H9 (cell line): ENCODE measurements at regions not wholly inside any gene's neighbourhood (a gene's known extent, or its start where the extent isn't known, plus 50 kb on each side); places are given as distances from the start of the nearest gene placed in this dataset.

Experiments
- DNase-seq: peaks from one replicate; pipeline ENCODE4 v3.0.0-alpha.2; 2017
- H2AFZ ChIP-seq: one replicate; pipeline ENCODE4 v1.6.1; 2013; ENCODE audit warnings: mild to moderate bottlenecking, low read length, control low read depth, moderate library complexity
- H2AK5ac ChIP-seq: 2 replicates; pipeline ENCODE4 v1.6.1; 2013; ENCODE audit warnings: low read length, control low read depth, mixed read lengths; ENCODE audit not compliant: insufficient read length
- H2BK120ac ChIP-seq: one replicate; pipeline ENCODE4 v1.6.1; 2013; ENCODE audit warnings: low read depth, mild to moderate bottlenecking, low read length, control low read depth, inconsistent platforms; ENCODE audit not compliant: poor library complexity, severe bottlenecking
- H2BK12ac ChIP-seq: 2 replicates; pipeline ENCODE4 v1.6.1; 2013; ENCODE audit warnings: low read length, control low read depth, mixed read lengths, low read depth; ENCODE audit not compliant: insufficient read length
- H2BK15ac ChIP-seq: 2 replicates; pipeline ENCODE4 v1.6.1; 2013; ENCODE audit warnings: low read depth, low read length, control low read depth
- H2BK20ac ChIP-seq: one replicate; pipeline ENCODE4 v1.6.1; 2013; ENCODE audit warnings: low read depth, mild to moderate bottlenecking, low read length, control low read depth, inconsistent platforms; ENCODE audit not compliant: poor library complexity, severe bottlenecking
- H2BK5ac ChIP-seq: 2 replicates; pipeline ENCODE4 v1.6.1; 2013; ENCODE audit warnings: low read length, control low read depth, mixed read lengths; ENCODE audit not compliant: insufficient read length
- H3K14ac ChIP-seq: 2 replicates; pipeline ENCODE4 v1.6.1; 2013; ENCODE audit warnings: low read length, control low read depth; ENCODE audit not compliant: insufficient read depth
- H3K18ac ChIP-seq: 2 replicates; pipeline ENCODE4 v1.6.1; 2013; ENCODE audit warnings: low read depth, mild to moderate bottlenecking, mixed read lengths, low read length, control low read depth; ENCODE audit not compliant: insufficient read length
- H3K23ac ChIP-seq: 2 replicates; pipeline ENCODE4 v1.6.1; 2013; ENCODE audit warnings: low read length, control low read depth, mixed read lengths, low read depth; ENCODE audit not compliant: insufficient read length
- H3K23me2 ChIP-seq: 2 replicates; pipeline ENCODE4 v1.6.1; 2013; ENCODE audit warnings: low read depth, mild to moderate bottlenecking, mixed read lengths, low read length, control low read depth; ENCODE audit not compliant: insufficient read length, poor library complexity, severe bottlenecking
- H3K27ac ChIP-seq: 2 replicates; pipeline ENCODE4 v1.5.1; 2013; ENCODE audit warnings: low read length, control low read depth, mixed read lengths, low read depth; ENCODE audit not compliant: insufficient read length
- H3K27me3 ChIP-seq: 2 replicates; pipeline ENCODE4 v1.6.1; 2013; ENCODE audit warnings: low read length, control low read depth, inconsistent platforms; ENCODE audit not compliant: insufficient read depth
- H3K4ac ChIP-seq: 2 replicates; pipeline ENCODE4 v1.6.1; 2013; ENCODE audit warnings: low read depth, mild to moderate bottlenecking, control low read depth, inconsistent platforms, low read length, moderate library complexity
- H3K4me1 ChIP-seq: 2 replicates; pipeline ENCODE4 v1.6.1; 2013; ENCODE audit warnings: low read length, control low read depth, inconsistent platforms; ENCODE audit not compliant: insufficient read depth
- H3K4me2 ChIP-seq: 2 replicates; pipeline ENCODE4 v1.6.1; 2013; ENCODE audit warnings: low read length, control low read depth, mixed read lengths; ENCODE audit not compliant: insufficient read length, insufficient read depth
- H3K56ac ChIP-seq: 2 replicates; pipeline ENCODE4 v1.6.1; 2013; ENCODE audit warnings: low read depth, mild to moderate bottlenecking, mixed read lengths, low read length, control low read depth; ENCODE audit not compliant: insufficient read length
- H3K79me1 ChIP-seq: 2 replicates; pipeline ENCODE4 v1.6.1; 2013; ENCODE audit warnings: low read depth, mild to moderate bottlenecking, moderate library complexity, low read length, control low read depth, inconsistent platforms; ENCODE audit not compliant: insufficient read depth, poor library complexity, severe bottlenecking
- H3K79me2 ChIP-seq: 2 replicates; pipeline ENCODE4 v1.6.1; 2013; ENCODE audit warnings: low read length, control low read depth, inconsistent platforms; ENCODE audit not compliant: insufficient read depth
- H3K9ac ChIP-seq: 2 replicates; pipeline ENCODE4 v1.6.1; 2013; ENCODE audit warnings: low read length, control low read depth, mixed read lengths; ENCODE audit not compliant: insufficient read length; ENCODE audit errors: extremely low read depth
- H3K9me3 ChIP-seq: one replicate; pipeline ENCODE4 v1.6.1; 2013; ENCODE audit warnings: low read depth, low read length, inconsistent platforms; ENCODE audit not compliant: control insufficient read depth
- H3T11ph ChIP-seq: one replicate; pipeline ENCODE4 v1.6.1; 2013; ENCODE audit warnings: mild to moderate bottlenecking, low read length, control low read depth, inconsistent platforms
- H4K20me1 ChIP-seq: one replicate; pipeline ENCODE4 v1.6.1; 2013; ENCODE audit not compliant: control insufficient read depth, insufficient read length, insufficient read depth
- H4K5ac ChIP-seq: 2 replicates; pipeline ENCODE4 v1.6.1; 2013; ENCODE audit warnings: low read depth, mild to moderate bottlenecking, mixed read lengths, low read length, control low read depth; ENCODE audit not compliant: insufficient read length
- H4K8ac ChIP-seq: replicated peaks from 2 replicates; pipeline ENCODE4 v1.6.1; 2013; ENCODE audit warnings: low read length, control low read depth, mixed read lengths, low read depth; ENCODE audit not compliant: insufficient read length
- H4K91ac ChIP-seq: 2 replicates; pipeline ENCODE4 v1.6.1; 2013; ENCODE audit warnings: low read depth, mild to moderate bottlenecking, moderate library complexity, mixed read lengths, low read length, control low read depth; ENCODE audit not compliant: insufficient read length
- H3K27ac Mint-ChIP-seq, 3 experiments: 2 replicates in 2 of 3; 3 replicates in 1 of 3; pipeline ENCODE4 v1.8.0; 2020 to 2021; ENCODE audit warnings: mixed read lengths in 3 of 3, mild to moderate bottlenecking in 1 of 3, moderate library complexity in 1 of 3
- H3K27me3 Mint-ChIP-seq: 2 replicates; pipeline ENCODE4 v1.8.0; 2021; ENCODE audit warnings: low read depth, mild to moderate bottlenecking, moderate library complexity, mixed read lengths
- H3K36me3 Mint-ChIP-seq, 3 experiments: 2 replicates in 2 of 3; 3 replicates in 1 of 3; pipeline ENCODE4 v1.8.0; 2020 to 2021; ENCODE audit warnings: low read depth in 3 of 3, mixed read lengths in 3 of 3; ENCODE audit not compliant: insufficient read depth in 1 of 3
- H3K4me1 Mint-ChIP-seq, 2 experiments: 2 replicates each; pipeline ENCODE4 v1.8.0; 2020; ENCODE audit warnings: mixed read lengths in 2 of 2
- H3K4me3 Mint-ChIP-seq, 2 experiments: 2 replicates in 1 of 2; 3 replicates in 1 of 2; pipeline ENCODE4 v1.8.0; 2020 to 2021; ENCODE audit warnings: mild to moderate bottlenecking in 2 of 2, mixed read lengths in 2 of 2, moderate library complexity in 1 of 2
- H3K9me3 Mint-ChIP-seq, 2 experiments: 2 replicates in 1 of 2; 3 replicates in 1 of 2; pipeline ENCODE4 v1.8.0; 2020; ENCODE audit warnings: mild to moderate bottlenecking in 2 of 2, mixed read lengths in 2 of 2, moderate library complexity in 1 of 2
- CTCF ChIP-seq: fragments of 200-600 bp; sonication (generic); conservative IDR thresholded peaks from 3 replicates; pipeline ENCODE4 v1.8.0; 2021; ENCODE audit warnings: antibody characterized with exemption, mild to moderate bottlenecking
- WGBS: extraction: QIAGEN DNeasy Blood & Tissue Kit; methylation state at CpG from one replicate; pipeline ENCODE4 v1.1.7; 2013; ENCODE audit warnings: missing lambda C conversion rate, low lambda C conversion rate, mixed read lengths; ENCODE audit not compliant: insufficient read length; ENCODE audit errors: extremely low coverage; 5-methylcytosine and 5-hydroxymethylcytosine counted together

GRCh38 chr17:70956726-70957125 lies 787.4 kb downstream of the KCNJ2 start:
- H4K20me1 ChIP-seq: no peaks in the 10 kb centered on the region
- H3K4me2 ChIP-seq: no peak overlapping the region
- Mint-ChIP-seq H3K4me1 (no peaks in the 10 kb centered on the region), H3K27me3 (no peaks in the 10 kb centered on the region), H3K9me3 (peaks cover 9 to 15% of the 10 kb centered on the region in 2 experiments), H3K4me3 (no peak overlapping the region), H3K27ac (no peak overlapping the region), H3K36me3 (peaks cover 0 to 8% (median 6%) of the 10 kb centered on the region in 3 experiments; a peak in 2 of 7 replicates)
- no peak overlapping the region for H3T11ph ChIP-seq
- no peak overlapping the region for H3K56ac ChIP-seq
- H3K79me1 ChIP-seq: no peaks in the 10 kb centered on the region
- no peaks in the 10 kb centered on the region for H3K23me2 ChIP-seq
- H2AK5ac ChIP-seq: no peak overlapping the region
- H4K91ac ChIP-seq: no peak overlapping the region
- H2BK15ac ChIP-seq: no peak overlapping the region
- H3K18ac ChIP-seq: no peak overlapping the region
- WGBS: no CpG with 5 or more reads among the region's 5 CpGs
- H3K4me1 ChIP-seq: no peaks in the 10 kb centered on the region
- no peak overlapping the region for H3K9ac ChIP-seq
- H3K23ac ChIP-seq: no peak overlapping the region
- no peak for TF ChIP-seq CTCF
- H3K9me3 ChIP-seq: no peaks in the 10 kb centered on the region
- no peak for DNase-seq
- H3K14ac ChIP-seq: no peak overlapping the region
- no peak overlapping the region for H3K27ac ChIP-seq
- no peak overlapping the region for H3K4ac ChIP-seq
- H2BK20ac ChIP-seq: no peak overlapping the region
- H3K79me2 ChIP-seq: no peaks in the 10 kb centered on the region
- no peak overlapping the region for H2BK5ac ChIP-seq
- H4K8ac ChIP-seq: no peak overlapping the region
- H2BK12ac ChIP-seq: no peak overlapping the region
- no peak overlapping the region for H4K5ac ChIP-seq
- no peak overlapping the region for H2AFZ ChIP-seq
- H3K27me3 ChIP-seq: no peaks in the 10 kb centered on the region
- H2BK120ac ChIP-seq: no peak overlapping the region
